CD4-positive, alpha-beta T cell (primary cell): ENCODE measurements at regions not wholly inside any gene's neighbourhood (a gene's known extent, or its start where the extent isn't known, plus 50 kb on each side); places are given as distances from the start of the nearest gene placed in this dataset.

Experiments used
- ATAC-seq: fragments of 200-7000 bp; cut with Tn5 transposase; one replicate; pipeline ENCODE4 v1.10.0; 2022; ENCODE audit warnings: mild to moderate bottlenecking; ENCODE audit not compliant: poor library complexity
- CTCF ChIA-PET: fragments of 350-600 bp; sonication (Branson Sonifier 250); formaldehyde crosslinking; loops from one replicate; lab custom pipeline; 2021; ENCODE audit warnings: antibody characterized with exemption, inconsistent platforms; lab: Charles Lee
- POLR2A ChIA-PET: fragments of 350-600 bp; sonication (Branson Sonifier 250); formaldehyde crosslinking; loops from one replicate; lab custom pipeline; 2021; ENCODE audit warnings: antibody characterized with exemption, inconsistent platforms; lab: Charles Lee
- DNase-seq, 14 experiments: peaks; one replicate each; pipeline ENCODE4 v3.0.0-alpha.2; 2013 to 2020; ENCODE audit warnings: mixed read lengths in 2 of 14
- H3K27ac ChIP-seq, 2 donors: one replicate each; pipeline versions ENCODE4 v1.5.1 to v1.7.0; 2013; ENCODE audit warnings: low read length in 2 of 2, low read depth in 1 of 2, mild to moderate bottlenecking in 1 of 2
- H3K27me3 ChIP-seq, 2 experiments: 1 replicate in 1 of 2; 2 replicates in 1 of 2; pipeline versions ENCODE4 v1.6.1 to v1.7.0; 2013; ENCODE audit warnings: low read length in 2 of 2, control low read depth in 1 of 2, mild to moderate bottlenecking in 1 of 2, moderate library complexity in 1 of 2; ENCODE audit not compliant: insufficient read depth in 2 of 2, control insufficient read depth in 1 of 2
- H3K36me3 ChIP-seq: one replicate; pipeline ENCODE4 v1.6.1; 2013; ENCODE audit warnings: low read length, control low read depth; ENCODE audit not compliant: insufficient read depth
- H3K4me1 ChIP-seq: one replicate; pipeline ENCODE4 v1.6.1; 2013; ENCODE audit warnings: low read length, control low read depth; ENCODE audit not compliant: insufficient read depth
- H3K4me3 ChIP-seq: one replicate; pipeline ENCODE4 v1.5.1; 2013; ENCODE audit warnings: mild to moderate bottlenecking, low read length, moderate library complexity
- H3K9me3 ChIP-seq, 2 experiments: 1 replicate in 1 of 2; 2 replicates in 1 of 2; pipeline versions ENCODE4 v1.6.1 to v1.7.0; 2013; ENCODE audit warnings: low read length in 2 of 2, mild to moderate bottlenecking in 2 of 2, control low read depth in 1 of 2, moderate library complexity in 1 of 2; ENCODE audit not compliant: control insufficient read depth in 1 of 2, insufficient read depth in 1 of 2
- H3K27ac Mint-ChIP-seq: one replicate; pipeline ENCODE4 v1.8.0; 2020; ENCODE audit warnings: mixed read lengths
- H3K27me3 Mint-ChIP-seq: one replicate; pipeline ENCODE4 v1.8.0; 2021; ENCODE audit warnings: mixed read lengths
- H3K36me3 Mint-ChIP-seq: one replicate; pipeline ENCODE4 v1.8.0; 2021; ENCODE audit warnings: low read depth, mixed read lengths
- H3K4me1 Mint-ChIP-seq: one replicate; pipeline ENCODE4 v1.8.0; 2021; ENCODE audit warnings: low read depth, mixed read lengths
- H3K4me3 Mint-ChIP-seq: one replicate; pipeline ENCODE4 v1.8.0; 2020; ENCODE audit warnings: mild to moderate bottlenecking, mixed read lengths
- H3K9me3 Mint-ChIP-seq: one replicate; pipeline ENCODE4 v1.8.0; 2020; ENCODE audit warnings: mixed read lengths
- intact Hi-C, 2 experiments: fragments of 100-400 bp; cut with DNase I in 1 of 2; cut with micrococcal nuclease in 1 of 2; formaldehyde crosslinking; loops; one replicate each; pipeline versions ENCODE4 v1.15.1 to v1.9.0; 2023 to 2025; cut with DNase I, micrococcal nuclease
- TF ChIP-seq, protein P1 (sequence below): fragments of 200-600 bp; IDR thresholded peaks from one replicate; pipeline ENCODE4 v1.8.0; 2022; ENCODE audit warnings: antibody characterized with exemption, mild to moderate bottlenecking

DNA sequence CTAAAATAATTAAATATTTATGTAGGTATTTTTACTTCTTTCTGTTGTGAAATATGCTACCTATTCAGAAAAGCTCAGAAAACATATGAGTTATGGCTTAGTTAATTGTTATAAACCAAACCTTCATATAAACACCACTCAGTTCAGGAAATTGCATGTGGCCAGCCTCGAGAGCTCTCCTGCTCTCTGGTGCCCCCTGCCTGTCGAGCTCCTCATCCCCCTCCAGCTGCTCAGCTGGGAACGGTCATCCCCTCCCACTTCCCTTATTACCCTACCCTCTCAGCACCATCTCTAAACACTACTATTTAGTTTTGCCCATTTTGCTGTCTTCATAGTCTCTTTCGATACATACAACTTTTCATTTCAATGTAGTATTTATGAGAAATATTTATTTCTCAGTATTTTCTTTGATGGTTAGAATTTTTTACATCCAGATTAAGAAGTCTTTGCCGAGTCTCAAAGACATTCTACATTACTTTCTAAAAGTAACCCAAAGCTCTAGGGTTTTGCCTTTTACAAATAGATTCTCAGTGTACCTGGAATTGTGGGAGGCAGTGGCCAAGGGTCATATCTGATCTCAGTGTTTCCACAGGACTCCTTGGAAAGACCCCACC is 51.2 kb upstream of the SEMA4D start:
- no peak overlapping the region for H3K27ac ChIP-seq
- Mint-ChIP-seq H3K27ac (peak overlapping the region; percentile 40), H3K9me3 (no peaks in the 10 kb centered on the region), H3K4me3 (no peak overlapping the region), H3K27me3 (no peaks in the 10 kb centered on the region), H3K4me1 (peaks cover 26% of the 10 kb centered on the region), H3K36me3 (peaks cover 7% of the 10 kb centered on the region)
- CTCF ChIA-PET, result interaction anchor here (0.6 to 7.2 kb wide), 50 partner anchors 9 to 224 kb away, joined by 3 to 156 read pairs (median 8); partner anchors contain the start of gene SEMA4D
- POLR2A ChIA-PET, result interaction anchor here (0.6 to 2.7 kb wide), 37 partner anchors 10 to 239 kb away, joined by 3 to 24 read pairs (median 6); partner anchors contain the start of genes CKS2 and SEMA4D
- H3K4me1 ChIP-seq, result peaks cover 15% of the 10 kb centered on the region
- ATAC-seq (peak; percentile 99), DNase-seq (peak; percentile 75 to 93 (median 84))
- no peak overlapping the region for H3K4me3 ChIP-seq
- intact Hi-C loops, result loop anchor here (1.0 to 5.0 kb wide), 11 partner anchors 20 to 230 kb away; partner anchors contain the start of genes SECISBP2 (in 1 of the 2) and SEMA4D (in 1 of the 2)
- no peaks in the 10 kb centered on the region for H3K36me3 ChIP-seq
- H3K27me3 ChIP-seq, result no peaks in the 10 kb centered on the region
- peaks cover 4 to 5% of the 10 kb centered on the region in 2 experiments for H3K9me3 ChIP-seq
- TF ChIP-seq, protein P1, sequence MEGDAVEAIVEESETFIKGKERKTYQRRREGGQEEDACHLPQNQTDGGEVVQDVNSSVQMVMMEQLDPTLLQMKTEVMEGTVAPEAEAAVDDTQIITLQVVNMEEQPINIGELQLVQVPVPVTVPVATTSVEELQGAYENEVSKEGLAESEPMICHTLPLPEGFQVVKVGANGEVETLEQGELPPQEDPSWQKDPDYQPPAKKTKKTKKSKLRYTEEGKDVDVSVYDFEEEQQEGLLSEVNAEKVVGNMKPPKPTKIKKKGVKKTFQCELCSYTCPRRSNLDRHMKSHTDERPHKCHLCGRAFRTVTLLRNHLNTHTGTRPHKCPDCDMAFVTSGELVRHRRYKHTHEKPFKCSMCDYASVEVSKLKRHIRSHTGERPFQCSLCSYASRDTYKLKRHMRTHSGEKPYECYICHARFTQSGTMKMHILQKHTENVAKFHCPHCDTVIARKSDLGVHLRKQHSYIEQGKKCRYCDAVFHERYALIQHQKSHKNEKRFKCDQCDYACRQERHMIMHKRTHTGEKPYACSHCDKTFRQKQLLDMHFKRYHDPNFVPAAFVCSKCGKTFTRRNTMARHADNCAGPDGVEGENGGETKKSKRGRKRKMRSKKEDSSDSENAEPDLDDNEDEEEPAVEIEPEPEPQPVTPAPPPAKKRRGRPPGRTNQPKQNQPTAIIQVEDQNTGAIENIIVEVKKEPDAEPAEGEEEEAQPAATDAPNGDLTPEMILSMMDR, result peak; percentile 99

DNA sequence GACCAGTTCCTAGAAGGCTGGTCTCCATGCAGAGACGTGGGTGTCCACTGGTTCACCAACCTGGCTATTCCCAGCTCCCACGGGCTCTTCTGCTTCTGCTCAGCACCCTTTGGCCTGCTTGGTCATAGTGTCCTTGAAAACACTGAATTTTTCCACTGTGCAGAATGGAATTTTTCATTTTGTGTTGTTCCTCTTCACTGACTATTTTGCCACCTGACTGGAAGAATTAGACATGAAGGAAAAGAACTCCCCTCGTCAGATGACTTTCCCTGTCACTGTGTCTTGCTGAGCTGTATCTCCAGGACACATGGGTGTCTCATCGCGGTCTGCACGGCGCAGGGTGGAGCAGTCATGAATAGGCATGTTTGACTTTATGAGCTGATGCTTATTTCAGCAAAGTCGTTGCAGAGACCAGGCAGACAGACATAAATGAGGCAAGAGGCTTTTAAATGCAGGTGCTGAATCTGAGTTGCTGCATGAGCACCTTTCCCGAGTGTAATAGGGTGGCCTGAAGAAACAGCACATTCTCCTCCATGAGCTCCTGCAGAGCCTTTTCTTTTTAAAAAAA is 50.2 kb upstream of the SEMA4D start:
- ATAC-seq, result no peak
- Mint-ChIP-seq H3K27ac (peak overlapping the region; percentile 40), H3K4me3 (no peak overlapping the region), H3K27me3 (no peaks in the 10 kb centered on the region), H3K36me3 (peaks cover 7% of the 10 kb centered on the region), H3K4me1 (peaks cover 36% of the 10 kb centered on the region), H3K9me3 (no peaks in the 10 kb centered on the region)
- H3K27ac ChIP-seq, result no peak overlapping the region
- peaks cover 4 to 5% of the 10 kb centered on the region in 2 experiments for H3K9me3 ChIP-seq
- peaks cover 18% of the 10 kb centered on the region for H3K4me1 ChIP-seq
- ChIA-PET POLR2A (interaction anchor here (0.8 to 2.7 kb wide), 34 partner anchors 9 to 238 kb away, joined by 3 to 24 read pairs (median 6); partner anchors contain the start of genes CKS2 and SEMA4D), CTCF (interaction anchor here (1.1 to 7.2 kb wide), 43 partner anchors 8 to 223 kb away, joined by 3 to 156 read pairs (median 9); partner anchors contain the start of gene SEMA4D)
- H3K4me3 ChIP-seq, result no peak overlapping the region
- TF ChIP-seq, protein P1, result no peak
- intact Hi-C loops, result loop anchor here (2.0 to 5.0 kb wide), 8 partner anchors 19 to 229 kb away; partner anchors contain the start of genes SECISBP2 (in 1 of the 2) and SEMA4D (in 1 of the 2)
- peak in 1 of 14 experiments; percentile 44 for DNase-seq
- no peaks in the 10 kb centered on the region for H3K27me3 ChIP-seq
- H3K36me3 ChIP-seq, result no peaks in the 10 kb centered on the region
